Prostate gland (tissue), 2 donors: ENCODE measurements at regions not wholly inside any gene's neighbourhood (a gene's known extent, or its start where the extent isn't known, plus 50 kb on each side); places are given as distances from the start of the nearest gene placed in this dataset.

Experiments used
- DNase-seq: peaks from one replicate; pipeline ENCODE4 v3.0.0-alpha.2; 2019; ENCODE audit warnings: low spot score
- H3K27ac ChIP-seq, 2 donors: fragments of 200-600 bp; sonication (generic); 2 replicates each; pipeline ENCODE4 v1.5.1; 2017 to 2019
- H3K27me3 ChIP-seq: fragments of 200-600 bp; sonication (generic); replicated peaks from 2 replicates; pipeline ENCODE4 v1.5.1; 2019; ENCODE audit not compliant: insufficient read depth
- H3K36me3 ChIP-seq, 2 donors: fragments of 200-600 bp; sonication (generic); 1 replicate in 1 of 2; 2 replicates in 1 of 2; pipeline versions ENCODE4 v1.5.1 to v1.8.1; 2017 to 2019
- H3K4me1 ChIP-seq: fragments of 200-600 bp; sonication (generic); replicated peaks from 2 replicates; pipeline ENCODE4 v1.5.1; 2019
- H3K4me3 ChIP-seq, 2 donors: fragments of 200-600 bp; sonication (generic); 2 replicates each; pipeline ENCODE4 v1.5.1; 2017 to 2019
- H3K9me3 ChIP-seq: fragments of 200-600 bp; sonication (generic); 2 replicates; pipeline ENCODE4 v1.5.1; 2017
- CTCF ChIP-seq, 4 experiments: fragments of 200-600 bp in 2 of 4; fragments of 450-650 bp in 2 of 4; sonication (generic) in 2 of 4; IDR thresholded peaks; 1 replicate in 3 of 4; 2 replicates in 1 of 4; pipeline ENCODE4 v1.5.1; 2016 to 2019; ENCODE audit warnings: antibody characterized with exemption in 4 of 4, mild to moderate bottlenecking in 2 of 4, moderate library complexity in 2 of 4
- POLR2A ChIP-seq: fragments of 450-650 bp; IDR thresholded peaks from one replicate; pipeline ENCODE4 v1.6.1; 2016; ENCODE audit warnings: antibody characterized with exemption, mild to moderate bottlenecking
- POLR2AphosphoS5 ChIP-seq: sonication (generic); formaldehyde crosslinking; IDR thresholded peaks from one replicate; pipeline ENCODE4 v1.6.1; 2017; ENCODE audit warnings: antibody characterized with exemption
- WGBS: methylation state at CpG from one replicate; pipeline ENCODE4 v1.1.5; 2018; 5-methylcytosine and 5-hydroxymethylcytosine counted together
- intact Hi-C: fragments of 100-400 bp; cut with DNase I; formaldehyde crosslinking; loops from one replicate; pipeline ENCODE4 v1.14.2; 2022

GRCh38 chrX:87376896-87377295, 140.7 kb upstream of the KLHL4 start:
- H3K4me1 ChIP-seq, result no peaks in the 10 kb centered on the region
- H3K36me3 ChIP-seq, result no peaks in the 10 kb centered on the region
- no peak overlapping the region for H3K27ac ChIP-seq
- 95% methylated on average over 4 of the region's 4 CpGs for WGBS
- no peak for DNase-seq
- no peaks in the 10 kb centered on the region for H3K27me3 ChIP-seq
- no peak overlapping the region for H3K4me3 ChIP-seq
- H3K9me3 ChIP-seq, result no peaks in the 10 kb centered on the region
- intact Hi-C loops, result no loop called here
- no peak for TF ChIP-seq CTCF (IDR thresholded peaks at IDR 0.05)
- no peak for TF ChIP-seq POLR2AphosphoS5
- TF ChIP-seq POLR2A, result no peak

- Histone ChIP-seq H3K4me3 (no peak overlapping the region), H3K27ac (no peak overlapping the region)
Observed at GRCh38 chrX:87388381-87388780, 129.2 kb upstream of the KLHL4 start.

GRCh38 chrX:87391742-87392141, 125.9 kb upstream of the KLHL4 start:
- no peak overlapping the region for H3K4me3 ChIP-seq
- no peak for DNase-seq
- H3K27me3 ChIP-seq, result no peaks in the 10 kb centered on the region
- no peak overlapping the region for H3K27ac ChIP-seq
- H3K9me3 ChIP-seq, result no peaks in the 10 kb centered on the region
- TF ChIP-seq CTCF (IDR thresholded peaks at IDR 0.05) (no peak), POLR2A (no peak), POLR2AphosphoS5 (no peak)
- H3K36me3 ChIP-seq, result no peaks in the 10 kb centered on the region
- intact Hi-C loops, result no loop called here
- H3K4me1 ChIP-seq, result no peaks in the 10 kb centered on the region
- 43% methylated on average over 1 of the region's 1 CpG for WGBS

More at GRCh38 chrX:87388381-87388780, 129.2 kb upstream of the KLHL4 start:
- TF ChIP-seq POLR2AphosphoS5 (no peak), CTCF (IDR thresholded peaks at IDR 0.05) (no peak)
- Histone ChIP-seq H3K9me3 (no peaks in the 10 kb centered on the region), H3K27me3 (no peaks in the 10 kb centered on the region), H3K36me3 (no peaks in the 10 kb centered on the region), H3K4me1 (no peaks in the 10 kb centered on the region)
- intact Hi-C loops, result no loop called here
- WGBS, result 89% methylated on average over 1 of the region's 1 CpG
- no peak for DNase-seq

- intact Hi-C loops, result no loop called here
- H3K36me3 ChIP-seq, result no peaks in the 10 kb centered on the region
- no peaks in the 10 kb centered on the region for H3K27me3 ChIP-seq
- H3K4me3 ChIP-seq, result no peak overlapping the region
- no peaks in the 10 kb centered on the region for H3K9me3 ChIP-seq
- TF ChIP-seq POLR2AphosphoS5, result no peak
- TF ChIP-seq POLR2A, result no peak
- no peak for TF ChIP-seq CTCF (IDR thresholded peaks at IDR 0.05)
- no peak overlapping the region for H3K27ac ChIP-seq
- whole genome bisulfite sequencing, result 15% methylated on average over 2 of the region's 2 CpGs
- no peak for DNase-seq
- H3K4me1 ChIP-seq, result no peaks in the 10 kb centered on the region
Observed at GRCh38 chrX:87392369-87392768, 125.2 kb upstream of the KLHL4 start.

GRCh38 chrX:87397103-87397886, 120.3 kb upstream of the KLHL4 start:
- Histone ChIP-seq H3K27me3 (no peaks in the 10 kb centered on the region), H3K4me1 (no peaks in the 10 kb centered on the region), H3K9me3 (no peaks in the 10 kb centered on the region), H3K36me3 (no peaks in the 10 kb centered on the region), H3K4me3 (no peak overlapping the region), H3K27ac (no peak overlapping the region)
- TF ChIP-seq POLR2A (no peak), POLR2AphosphoS5 (no peak), CTCF (IDR thresholded peaks at IDR 0.05) (no peak)
- 18% methylated on average over 2 of the region's 2 CpGs for WGBS
- intact Hi-C loops, result no loop called here
- DNase-seq, result no peak
